HG03558 (cell line): ENCODE measurements at regions not wholly inside any gene's neighbourhood (a gene's known extent, or its start where the extent isn't known, plus 50 kb on each side); places are given as distances from the start of the nearest gene placed in this dataset.
"Not testable (repeated sequence)": the region's sequence is repeated elsewhere in the genome, so short reads cannot be mapped to it uniquely, and the experiment has no call there.

ENCODE experiments used
- ATAC-seq: cut with Tn5 transposase; IDR thresholded peaks from one replicate; pipeline ENCODE4 v1.9.1; 2021; ENCODE audit warnings: moderate number of reproducible peaks; ENCODE audit not compliant: unreplicated experiment; ENCODE audit errors: extremely low read depth

- no peak for ATAC-seq
Observed at GRCh38 chr1:94305704-94306103, 68.3 kb upstream of the ARHGAP29 start.

GRCh38 chr1:94304553-94304952 lies 67.2 kb upstream of the ARHGAP29 start:
- ATAC-seq = no peak

GRCh38 chr1:94303005-94303404 lies 65.6 kb upstream of the ARHGAP29 start:
- no peak for ATAC-seq

GRCh38 chr1:94302497-94302896 lies 65.1 kb upstream of the ARHGAP29 start:
- ATAC-seq = no peak

- no peak for ATAC-seq
Observed at GRCh38 chr1:94301186-94301585, 63.8 kb upstream of the ARHGAP29 start.

GRCh38 chr1:94300731-94301130 lies 63.3 kb upstream of the ARHGAP29 start:
- no peak for ATAC-seq

GRCh38 chr1:94299627-94300553 lies 62.5 kb upstream of the ARHGAP29 start:
- no peak for ATAC-seq

GRCh38 chr1:94298861-94299260 lies 61.5 kb upstream of the ARHGAP29 start:
- ATAC-seq = no peak

GRCh38 chr1:94296018-94296417 lies 58.6 kb upstream of the ARHGAP29 start:
- no peak for ATAC-seq

- not testable (repeated sequence) for ATAC-seq
Observed at GRCh38 chr1:94292978-94293377, 55.6 kb upstream of the ARHGAP29 start.

- not testable (repeated sequence) for ATAC-seq
Observed at GRCh38 chr1:94289244-94289643, 51.9 kb upstream of the ARHGAP29 start.
